OCI-LY3 (cell line): ENCODE measurements at regions not wholly inside any gene's neighbourhood (a gene's known extent, or its start where the extent isn't known, plus 50 kb on each side); places are given as distances from the start of the nearest gene placed in this dataset.
A peak's percentile ranks its signal among the peaks of the same experiment; 100 is the strongest.

Source experiments
- H2AFZ ChIP-seq: fragments of 200-600, 300-600 bp; shearing (Covaris generic); 2 replicates; pipeline ENCODE4 v1.6.0; 2014; ENCODE audit warnings: antibody characterized with exemption, low read depth, low read length
- H3K27ac ChIP-seq: fragments of 200-600, 300-600 bp; sonication (generic); 2 replicates; pipeline ENCODE4 v1.5.1; 2014; ENCODE audit warnings: mild to moderate bottlenecking, low read length, moderate library complexity, mixed read lengths
- H3K27me3 ChIP-seq: fragments of 200-600, 300-600 bp; sonication (generic); 2 replicates; pipeline ENCODE4 v1.6.1; 2014; ENCODE audit warnings: low read depth, low read length, mixed read lengths
- H3K36me3 ChIP-seq: fragments of 200-600, 300-600 bp; sonication (generic); replicated peaks from 2 replicates; pipeline ENCODE3; 2014; ENCODE audit warnings: low read depth, low read length, mixed read lengths
- H3K4me1 ChIP-seq: fragments of 300-600, 200-600 bp; sonication (generic); 2 replicates; pipeline ENCODE4 v1.6.1; 2014; ENCODE audit warnings: low read length, mixed read lengths
- H3K4me2 ChIP-seq: fragments of 200-600, 300-600 bp; sonication (generic); 2 replicates; pipeline ENCODE4 v1.6.1; 2014; ENCODE audit warnings: low read length, mixed read lengths
- H3K4me3 ChIP-seq: fragments of 300-600, 200-600 bp; sonication (generic); 2 replicates; pipeline ENCODE4 v1.5.1; 2014; ENCODE audit warnings: antibody characterized with exemption, mild to moderate bottlenecking, low read length, moderate library complexity
- H3K79me2 ChIP-seq: fragments of 300-600, 200-600 bp; shearing (Covaris generic); 2 replicates; pipeline ENCODE4 v1.6.1; 2014; ENCODE audit warnings: mild to moderate bottlenecking, low read length, mixed read lengths
- H3K9ac ChIP-seq: fragments of 300-600, 200-600 bp; shearing (Covaris generic); 2 replicates; pipeline ENCODE4 v1.6.0; 2014; ENCODE audit warnings: mild to moderate bottlenecking, low read length, moderate library complexity
- H3K9me3 ChIP-seq: fragments of 200-600, 300-600 bp; shearing (Covaris generic); 2 replicates; pipeline ENCODE4 v1.6.1; 2014; ENCODE audit warnings: low read length, mixed read lengths; ENCODE audit not compliant: insufficient read depth
- H4K20me1 ChIP-seq: fragments of 200-600, 300-600 bp; sonication (generic); 2 replicates; pipeline ENCODE4 v1.6.1; 2016; ENCODE audit warnings: low read length, mixed read lengths; ENCODE audit not compliant: insufficient read depth
- EZH2phosphoT487 ChIP-seq: fragments of 200-600 bp; shearing (Covaris generic); IDR thresholded peaks from 2 replicates; pipeline ENCODE4 v1.6.1; 2018; ENCODE audit warnings: antibody characterized with exemption, mixed run types, low read depth
- TF ChIP-seq, protein P1 (sequence below): fragments of 200-600, 300-600 bp; sonication (generic); IDR thresholded peaks from 2 replicates; pipeline ENCODE4 v1.5.1; 2014; ENCODE audit warnings: antibody characterized with exemption, low read length, low read depth

DNA sequence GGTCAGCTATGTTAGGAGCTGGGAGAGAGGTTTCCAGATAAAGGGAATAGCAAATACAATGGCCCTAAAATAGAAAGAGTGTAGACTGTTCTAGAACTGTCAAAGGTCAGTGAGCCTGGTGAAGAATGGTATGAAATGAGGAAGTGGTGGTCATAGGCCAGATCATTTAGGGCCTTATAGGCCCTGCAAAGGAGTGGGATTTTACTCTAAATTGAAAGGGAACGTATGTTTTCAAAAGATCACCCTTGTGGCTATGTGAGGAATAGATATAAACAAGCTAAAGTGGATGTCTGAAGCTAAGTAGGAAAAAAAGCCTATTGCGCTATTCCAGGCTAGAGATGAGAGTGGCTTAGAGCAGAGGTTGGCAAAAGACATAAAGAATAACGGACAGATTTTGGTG lies 70.7 kb upstream of the TDRD3 start:
- Histone ChIP-seq H3K27me3 (no peaks in the 10 kb centered on the region), H3K4me3 (no peak overlapping the region), H3K9ac (no peak overlapping the region), H3K27ac (no peak overlapping the region), H3K4me1 (peaks cover 14% of the 10 kb centered on the region), H3K4me2 (no peak overlapping the region), H3K79me2 (no peaks in the 10 kb centered on the region), H3K36me3 (no peaks in the 10 kb centered on the region), H4K20me1 (no peaks in the 10 kb centered on the region), H3K9me3 (no peaks in the 10 kb centered on the region), H2AFZ (no peak overlapping the region)
- no peak for TF ChIP-seq EZH2phosphoT487
- TF ChIP-seq, protein P1, sequence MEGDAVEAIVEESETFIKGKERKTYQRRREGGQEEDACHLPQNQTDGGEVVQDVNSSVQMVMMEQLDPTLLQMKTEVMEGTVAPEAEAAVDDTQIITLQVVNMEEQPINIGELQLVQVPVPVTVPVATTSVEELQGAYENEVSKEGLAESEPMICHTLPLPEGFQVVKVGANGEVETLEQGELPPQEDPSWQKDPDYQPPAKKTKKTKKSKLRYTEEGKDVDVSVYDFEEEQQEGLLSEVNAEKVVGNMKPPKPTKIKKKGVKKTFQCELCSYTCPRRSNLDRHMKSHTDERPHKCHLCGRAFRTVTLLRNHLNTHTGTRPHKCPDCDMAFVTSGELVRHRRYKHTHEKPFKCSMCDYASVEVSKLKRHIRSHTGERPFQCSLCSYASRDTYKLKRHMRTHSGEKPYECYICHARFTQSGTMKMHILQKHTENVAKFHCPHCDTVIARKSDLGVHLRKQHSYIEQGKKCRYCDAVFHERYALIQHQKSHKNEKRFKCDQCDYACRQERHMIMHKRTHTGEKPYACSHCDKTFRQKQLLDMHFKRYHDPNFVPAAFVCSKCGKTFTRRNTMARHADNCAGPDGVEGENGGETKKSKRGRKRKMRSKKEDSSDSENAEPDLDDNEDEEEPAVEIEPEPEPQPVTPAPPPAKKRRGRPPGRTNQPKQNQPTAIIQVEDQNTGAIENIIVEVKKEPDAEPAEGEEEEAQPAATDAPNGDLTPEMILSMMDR = no peak

DNA sequence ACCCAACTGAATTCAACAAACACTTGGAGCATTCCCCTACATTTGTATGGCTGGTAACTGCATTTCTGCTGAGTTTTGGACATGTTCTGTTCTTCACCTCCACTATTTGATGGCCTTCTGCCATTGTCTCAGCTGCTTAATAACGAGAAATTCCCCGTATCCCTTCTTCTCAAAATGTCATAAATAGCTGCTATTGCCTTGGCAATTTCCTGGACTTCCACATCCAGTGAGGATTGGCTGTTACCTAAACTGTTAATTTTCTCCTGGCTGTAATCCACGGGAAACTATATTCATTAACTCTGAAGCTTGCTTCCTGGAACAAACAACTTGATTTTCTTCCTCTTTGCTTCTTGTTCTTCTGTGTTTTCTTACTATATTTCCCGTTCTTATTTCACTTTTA lies 69.5 kb upstream of the TDRD3 start:
- Histone ChIP-seq H3K27me3 (no peaks in the 10 kb centered on the region), H3K4me1 (peaks cover 14% of the 10 kb centered on the region), H3K4me3 (no peak overlapping the region), H3K36me3 (no peaks in the 10 kb centered on the region), H3K27ac (no peak overlapping the region), H3K9ac (no peak overlapping the region), H3K9me3 (no peaks in the 10 kb centered on the region), H3K4me2 (peak overlapping the region; percentile 33), H2AFZ (no peak overlapping the region), H3K79me2 (no peaks in the 10 kb centered on the region), H4K20me1 (no peaks in the 10 kb centered on the region)
- TF ChIP-seq EZH2phosphoT487 = no peak
- TF ChIP-seq, protein P1 = no peak

DNA sequence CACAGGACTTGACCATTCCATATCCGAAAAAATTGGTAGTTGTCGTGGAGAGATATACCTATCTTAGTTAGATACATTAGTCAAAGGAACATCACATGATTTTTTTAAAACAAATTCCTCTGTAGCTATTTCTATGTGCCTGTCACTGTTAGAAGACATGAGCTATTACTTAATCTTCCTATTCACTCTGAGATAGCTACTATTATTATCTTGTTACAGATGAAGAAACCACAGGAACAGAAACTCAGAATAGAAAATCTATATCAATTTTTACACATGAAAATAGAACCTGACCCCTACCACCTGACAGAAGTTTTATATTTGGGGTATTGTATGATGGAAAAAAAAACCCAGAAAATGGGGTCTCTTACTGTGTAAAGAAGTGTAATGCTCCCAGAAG lies 68.9 kb upstream of the TDRD3 start:
- no peak overlapping the region for H3K27ac ChIP-seq
- no peak overlapping the region for H2AFZ ChIP-seq
- H3K4me3 ChIP-seq = no peak overlapping the region
- no peaks in the 10 kb centered on the region for H3K79me2 ChIP-seq
- no peaks in the 10 kb centered on the region for H4K20me1 ChIP-seq
- 0 out of 2 replicates have a peak, but pooled peaks cover 2% of the 10 kb centered on the region for H3K9me3 ChIP-seq
- H3K4me2 ChIP-seq = peak overlapping the region; percentile 33
- TF ChIP-seq, protein P1 = no peak
- no peak for TF ChIP-seq EZH2phosphoT487
- H3K27me3 ChIP-seq = no peaks in the 10 kb centered on the region
- H3K36me3 ChIP-seq = no peaks in the 10 kb centered on the region
- H3K9ac ChIP-seq = no peak overlapping the region
- H3K4me1 ChIP-seq = peaks cover 14% of the 10 kb centered on the region

DNA sequence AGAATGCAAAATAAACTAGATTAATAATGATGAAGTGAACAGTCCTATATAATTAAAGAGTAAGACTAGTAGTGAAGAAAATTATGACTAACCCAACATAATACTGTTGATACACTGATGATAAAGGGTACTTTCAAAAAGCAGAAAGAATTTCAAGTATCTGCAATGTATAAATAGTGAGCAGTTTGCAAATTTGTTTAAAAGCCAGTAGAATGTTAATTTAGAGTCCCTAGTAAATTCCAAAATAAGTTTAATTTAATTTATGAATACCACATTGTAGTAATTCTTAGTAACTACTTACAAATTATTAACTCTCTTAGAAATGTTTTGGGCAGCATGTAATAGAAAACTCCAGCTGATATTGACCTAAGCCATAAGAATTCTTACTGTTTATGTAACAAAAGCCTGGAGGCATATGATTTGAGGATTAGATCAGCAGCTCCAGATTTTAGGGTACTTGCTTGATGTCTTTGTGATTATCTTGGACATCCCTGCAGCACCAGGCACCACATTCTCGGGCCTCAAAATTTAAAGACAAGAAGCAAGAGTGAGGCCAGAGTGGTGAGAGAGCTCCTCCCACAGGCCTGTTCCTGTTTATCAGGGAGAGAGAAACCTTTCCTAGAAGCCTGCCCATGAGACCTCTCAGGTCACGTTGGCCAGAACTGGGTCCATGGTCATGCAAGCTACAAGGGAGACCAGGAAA lies 67.6 kb upstream of the TDRD3 start:
- TF ChIP-seq EZH2phosphoT487 = no peak
- TF ChIP-seq, protein P1 = peak; percentile 90
- Histone ChIP-seq H2AFZ (no peak overlapping the region), H3K4me3 (no peak overlapping the region), H3K9ac (no peak overlapping the region), H3K27me3 (no peaks in the 10 kb centered on the region), H3K4me1 (peaks cover 14% of the 10 kb centered on the region), H4K20me1 (no peaks in the 10 kb centered on the region), H3K27ac (no peak overlapping the region), H3K4me2 (0 out of 2 replicates have a peak overlapping the region, but pooled peaks have one; percentile 13), H3K9me3 (0 out of 2 replicates have a peak, but pooled peaks cover 6% of the 10 kb centered on the region), H3K36me3 (no peaks in the 10 kb centered on the region), H3K79me2 (no peaks in the 10 kb centered on the region)
